ENCODE measurements at regions not wholly inside any gene's neighbourhood (a gene's known extent, or its start where the extent isn't known, plus 50 kb on each side); places are given as distances from the start of the nearest gene placed in this dataset.

- Histone ChIP-seq H3K4me3 (ENCODE audit: low read length) (no peak overlapping the region), H3K9me3 (ENCODE audit: control insufficient read depth, low read depth, low read length) (no peaks in the 10 kb centered on the region), H3K27ac (ENCODE audit: low read length) (no peak overlapping the region), H3K27me3 (ENCODE audit: control insufficient read depth, insufficient read depth, low read length) (no peaks in the 10 kb centered on the region), H3K36me3 (ENCODE audit: control insufficient read depth, insufficient read depth, low read length) (no peaks in the 10 kb centered on the region), H3K4me1 (ENCODE audit: control insufficient read depth, insufficient read depth, low read length) (no peaks in the 10 kb centered on the region)
- DNase-seq, result no peak
- 25% methylated on average over 2 of the region's 7 CpGs for WGBS (ENCODE audit: insufficient coverage, low lambda C conversion rate)
Measured at GRCh38 chr16:74100395-74101326, 196.0 kb upstream of the PSMD7 start.

GRCh38 chr16:74099530-74099929, 197.1 kb upstream of the PSMD7 start:
- no peak overlapping the region for H3K4me3 ChIP-seq (ENCODE audit: low read length)
- H3K36me3 ChIP-seq (ENCODE audit: control insufficient read depth, insufficient read depth, low read length), result no peaks in the 10 kb centered on the region
- no peaks in the 10 kb centered on the region for H3K27me3 ChIP-seq (ENCODE audit: control insufficient read depth, insufficient read depth, low read length)
- H3K4me1 ChIP-seq (ENCODE audit: control insufficient read depth, insufficient read depth, low read length), result no peaks in the 10 kb centered on the region
- no peak overlapping the region for H3K27ac ChIP-seq (ENCODE audit: low read length)
- 57% methylated on average over 1 of the region's 8 CpGs for WGBS (ENCODE audit: insufficient coverage, low lambda C conversion rate)
- DNase-seq, result no peak
- H3K9me3 ChIP-seq (ENCODE audit: control insufficient read depth, low read depth, low read length), result no peaks in the 10 kb centered on the region

- H3K27ac ChIP-seq (ENCODE audit: low read length), result no peak overlapping the region
- H3K4me3 ChIP-seq (ENCODE audit: low read length), result no peak overlapping the region
- H3K36me3 ChIP-seq (ENCODE audit: control insufficient read depth, insufficient read depth, low read length), result no peaks in the 10 kb centered on the region
- no peaks in the 10 kb centered on the region for H3K9me3 ChIP-seq (ENCODE audit: control insufficient read depth, low read depth, low read length)
- H3K4me1 ChIP-seq (ENCODE audit: control insufficient read depth, insufficient read depth, low read length), result no peaks in the 10 kb centered on the region
- WGBS (ENCODE audit: insufficient coverage, low lambda C conversion rate), result no CpG with 5 or more reads among the region's 1 CpG
- no peaks in the 10 kb centered on the region for H3K27me3 ChIP-seq (ENCODE audit: control insufficient read depth, insufficient read depth, low read length)
- DNase-seq, result no peak
Measured at GRCh38 chr16:74094962-74095361, 201.7 kb upstream of the PSMD7 start.

DNA sequence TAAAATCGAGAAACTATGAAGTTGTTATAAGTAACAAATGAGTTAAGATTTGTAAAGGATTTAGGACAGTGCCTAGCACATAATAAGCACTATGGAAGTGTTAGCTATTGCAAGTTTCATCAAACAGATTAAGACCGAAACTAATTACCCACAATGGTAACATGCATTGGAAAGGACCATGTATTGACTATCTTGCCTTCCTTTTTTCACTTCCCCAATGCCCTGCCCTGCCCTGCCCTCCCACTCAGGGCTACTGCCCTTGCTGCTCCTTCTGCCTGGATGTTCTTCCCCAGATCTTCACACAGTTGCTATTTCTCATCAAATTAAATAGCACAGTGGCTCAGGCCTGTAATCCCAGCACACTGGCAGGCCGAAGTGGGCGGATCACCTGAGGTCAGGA, 202.1 kb upstream of the PSMD7 start:
- no CpG with 5 or more reads among the region's 4 CpGs for WGBS (ENCODE audit: insufficient coverage, low lambda C conversion rate)
- no peaks in the 10 kb centered on the region for H3K36me3 ChIP-seq (ENCODE audit: control insufficient read depth, insufficient read depth, low read length)

DNA sequence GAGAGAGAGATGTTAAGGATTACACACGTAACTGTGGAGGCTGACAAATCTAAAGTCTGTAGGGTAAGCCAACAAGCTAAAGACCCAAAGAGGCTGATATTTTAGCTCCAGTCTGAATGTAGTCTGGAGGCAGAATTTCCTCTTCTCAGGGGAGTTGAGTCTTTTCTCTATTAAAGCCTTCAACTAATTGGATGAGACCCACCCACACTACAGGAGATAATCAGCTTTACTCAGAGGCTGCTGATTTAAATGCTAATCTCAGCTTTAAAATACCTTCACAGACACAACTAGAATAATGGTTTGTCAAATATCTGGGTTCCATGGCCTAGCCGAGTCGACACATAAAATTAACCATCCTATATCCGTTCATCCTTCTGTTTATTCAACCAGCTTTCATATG, 204.3 kb upstream of the PSMD7 start:
- no peak for DNase-seq

More for the DNA sequence above, 202.1 kb upstream of the PSMD7 start:
- Histone ChIP-seq H3K9me3 (ENCODE audit: control insufficient read depth, low read depth, low read length) (no peaks in the 10 kb centered on the region), H3K27ac (ENCODE audit: low read length) (no peak overlapping the region), H3K27me3 (ENCODE audit: control insufficient read depth, insufficient read depth, low read length) (no peaks in the 10 kb centered on the region), H3K4me1 (ENCODE audit: control insufficient read depth, insufficient read depth, low read length) (no peaks in the 10 kb centered on the region), H3K4me3 (ENCODE audit: low read length) (no peak overlapping the region)
- no peak for DNase-seq

GRCh38 chr16:74090871-74091270, 205.7 kb upstream of the PSMD7 start:
- Histone ChIP-seq H3K36me3 (ENCODE audit: control insufficient read depth, insufficient read depth, low read length) (no peaks in the 10 kb centered on the region), H3K4me3 (ENCODE audit: low read length) (no peak overlapping the region), H3K27ac (ENCODE audit: low read length) (no peak overlapping the region), H3K4me1 (ENCODE audit: control insufficient read depth, insufficient read depth, low read length) (no peaks in the 10 kb centered on the region), H3K27me3 (ENCODE audit: control insufficient read depth, insufficient read depth, low read length) (no peaks in the 10 kb centered on the region), H3K9me3 (ENCODE audit: control insufficient read depth, low read depth, low read length) (no peaks in the 10 kb centered on the region)
- DNase-seq, result no peak
- WGBS (ENCODE audit: insufficient coverage, low lambda C conversion rate), result no CpG with 5 or more reads among the region's 4 CpGs

More for the DNA sequence above, 204.3 kb upstream of the PSMD7 start:
- H3K27me3 ChIP-seq (ENCODE audit: control insufficient read depth, insufficient read depth, low read length), result no peaks in the 10 kb centered on the region
- no peaks in the 10 kb centered on the region for H3K36me3 ChIP-seq (ENCODE audit: control insufficient read depth, insufficient read depth, low read length)
- no peak overlapping the region for H3K4me3 ChIP-seq (ENCODE audit: low read length)
- H3K9me3 ChIP-seq (ENCODE audit: control insufficient read depth, low read depth, low read length), result no peaks in the 10 kb centered on the region
- H3K27ac ChIP-seq (ENCODE audit: low read length), result no peak overlapping the region
- WGBS (ENCODE audit: insufficient coverage, low lambda C conversion rate), result 75% methylated on average over 2 of the region's 4 CpGs
- no peaks in the 10 kb centered on the region for H3K4me1 ChIP-seq (ENCODE audit: control insufficient read depth, insufficient read depth, low read length)

DNA sequence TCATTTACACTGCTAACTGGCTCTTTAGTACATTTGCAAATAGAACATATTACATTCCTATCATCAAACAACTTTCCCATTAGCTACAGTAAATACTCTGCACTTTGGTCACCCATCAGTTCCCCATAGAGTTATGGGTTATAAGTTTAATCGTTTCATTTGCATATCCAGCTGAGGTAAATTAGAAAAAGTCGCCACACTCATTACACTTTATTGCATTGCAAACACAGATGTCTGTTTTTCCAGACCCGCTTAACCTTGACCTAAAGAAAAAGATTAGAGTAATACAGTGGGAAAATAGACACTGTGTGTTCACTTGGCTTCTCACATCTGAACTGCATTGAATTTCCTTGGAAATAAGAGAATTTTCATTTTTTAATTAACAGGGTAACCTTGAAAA, 213.1 kb upstream of the PSMD7 start:
- Histone ChIP-seq H3K4me3 (ENCODE audit: low read length) (no peak overlapping the region), H3K27me3 (ENCODE audit: control insufficient read depth, insufficient read depth, low read length) (no peaks in the 10 kb centered on the region), H3K9me3 (ENCODE audit: control insufficient read depth, low read depth, low read length) (no peaks in the 10 kb centered on the region), H3K36me3 (ENCODE audit: control insufficient read depth, insufficient read depth, low read length) (no peaks in the 10 kb centered on the region), H3K4me1 (ENCODE audit: control insufficient read depth, insufficient read depth, low read length) (no peaks in the 10 kb centered on the region), H3K27ac (ENCODE audit: low read length) (no peak overlapping the region)
- DNase-seq, result no peak
- WGBS (ENCODE audit: insufficient coverage, low lambda C conversion rate), result no CpG with 5 or more reads among the region's 3 CpGs

GRCh38 chr16:74080311-74080710, 216.3 kb upstream of the PSMD7 start:
- H3K4me3 ChIP-seq (ENCODE audit: low read length), result no peak overlapping the region
- no peaks in the 10 kb centered on the region for H3K36me3 ChIP-seq (ENCODE audit: control insufficient read depth, insufficient read depth, low read length)
- H3K9me3 ChIP-seq (ENCODE audit: control insufficient read depth, low read depth, low read length), result peaks cover 2% of the 10 kb centered on the region
- WGBS (ENCODE audit: insufficient coverage, low lambda C conversion rate), result 89% methylated on average over 3 of the region's 8 CpGs
- H3K27ac ChIP-seq (ENCODE audit: low read length), result no peak overlapping the region
- H3K4me1 ChIP-seq (ENCODE audit: control insufficient read depth, insufficient read depth, low read length), result no peaks in the 10 kb centered on the region
- no peak for DNase-seq
- H3K27me3 ChIP-seq (ENCODE audit: control insufficient read depth, insufficient read depth, low read length), result no peaks in the 10 kb centered on the region

DNA sequence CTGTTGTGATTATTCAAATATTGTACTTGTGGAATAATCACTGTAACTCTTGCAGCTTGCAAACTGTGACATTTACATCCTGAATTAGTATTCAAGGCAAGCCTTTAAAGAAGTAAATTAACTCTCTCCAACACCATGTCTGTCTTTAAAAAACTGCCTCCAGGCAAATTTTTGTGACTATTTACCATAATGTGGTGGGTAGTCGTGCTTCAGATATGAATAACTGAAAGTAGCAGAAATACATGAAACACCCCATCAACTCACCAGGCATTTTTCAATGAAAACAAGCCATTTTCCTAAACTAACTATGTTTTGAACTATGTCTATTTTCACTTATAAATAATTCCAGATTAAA, 217.4 kb upstream of the PSMD7 start:
- no CpG with 5 or more reads among the region's 1 CpG for WGBS (ENCODE audit: insufficient coverage, low lambda C conversion rate)
- H3K27me3 ChIP-seq (ENCODE audit: control insufficient read depth, insufficient read depth, low read length), result no peaks in the 10 kb centered on the region
- H3K4me3 ChIP-seq (ENCODE audit: low read length), result no peak overlapping the region
- H3K9me3 ChIP-seq (ENCODE audit: control insufficient read depth, low read depth, low read length), result peaks cover 2% of the 10 kb centered on the region
- DNase-seq, result no peak
- H3K4me1 ChIP-seq (ENCODE audit: control insufficient read depth, insufficient read depth, low read length), result no peaks in the 10 kb centered on the region
- no peaks in the 10 kb centered on the region for H3K36me3 ChIP-seq (ENCODE audit: control insufficient read depth, insufficient read depth, low read length)
- H3K27ac ChIP-seq (ENCODE audit: low read length), result no peak overlapping the region

DNA sequence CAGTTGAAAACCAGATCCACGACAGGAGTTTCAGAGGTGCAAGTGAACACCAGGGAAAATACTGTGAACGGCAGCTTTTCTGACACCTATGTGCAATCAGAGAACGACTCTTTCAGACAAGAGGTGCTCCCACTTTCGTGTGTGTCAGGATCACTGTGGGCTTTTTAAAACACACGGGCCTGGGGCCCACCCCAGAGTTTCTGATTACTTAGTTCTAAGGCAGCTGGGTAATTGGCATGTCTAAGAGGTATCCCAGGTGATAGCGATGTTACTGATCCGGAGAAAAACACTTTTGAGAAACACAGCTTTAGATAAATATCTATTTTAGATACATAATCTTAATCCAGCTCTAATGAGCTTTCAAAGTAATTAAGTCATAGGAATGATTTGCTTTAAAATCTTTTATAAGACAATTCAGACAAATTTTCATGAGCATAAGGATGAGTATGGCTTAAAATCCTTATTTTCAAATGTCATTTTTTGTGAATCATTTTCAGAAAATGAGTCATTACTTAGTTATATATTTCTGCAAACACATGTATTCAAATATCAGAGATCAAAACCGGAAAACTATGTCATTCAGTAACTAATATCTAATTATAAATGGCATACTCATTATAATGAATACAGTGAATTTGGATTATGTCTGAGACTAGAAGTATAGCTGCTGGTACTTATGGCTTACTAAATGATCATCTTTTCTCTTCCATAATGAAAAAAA, 217.9 kb upstream of the PSMD7 start:
- no peaks in the 10 kb centered on the region for H3K27me3 ChIP-seq (ENCODE audit: control insufficient read depth, insufficient read depth, low read length)
- no peak overlapping the region for H3K4me3 ChIP-seq (ENCODE audit: low read length)
- DNase-seq, result no peak
- no peaks in the 10 kb centered on the region for H3K4me1 ChIP-seq (ENCODE audit: control insufficient read depth, insufficient read depth, low read length)
- H3K36me3 ChIP-seq (ENCODE audit: control insufficient read depth, insufficient read depth, low read length), result no peaks in the 10 kb centered on the region
- H3K27ac ChIP-seq (ENCODE audit: low read length), result no peak overlapping the region
- H3K9me3 ChIP-seq (ENCODE audit: control insufficient read depth, low read depth, low read length), result peaks cover 2% of the 10 kb centered on the region
- 61% methylated on average over 2 of the region's 8 CpGs for WGBS (ENCODE audit: insufficient coverage, low lambda C conversion rate)

Data from large intestine (tissue), 3 donors.